Right atrium auricular region (tissue), 2 donors: ENCODE measurements at regions not wholly inside any gene's neighbourhood (a gene's known extent, or its start where the extent isn't known, plus 50 kb on each side); places are given as distances from the start of the nearest gene placed in this dataset.
"Not testable (repeated sequence)": the region's sequence is repeated elsewhere in the genome, so short reads cannot be mapped to it uniquely, and the experiment has no call there.

Experiments used
- DNase-seq: peaks from one replicate; pipeline ENCODE4 v3.0.0-alpha.2; 2019; ENCODE audit warnings: low spot score
- H3K27ac ChIP-seq, 2 donors: fragments of 200-600 bp; sonication (generic); 1 replicate in 1 of 2; 2 replicates in 1 of 2; pipeline ENCODE4 v1.5.1; 2016 to 2019
- H3K27me3 ChIP-seq, 2 donors: fragments of 200-600 bp; sonication (generic); one replicate each; pipeline versions ENCODE4 v1.5.1 to v1.6.0; 2017 to 2019
- H3K36me3 ChIP-seq: fragments of 200-600 bp; sonication (generic); one replicate; pipeline ENCODE4 v1.5.1; 2016
- H3K4me1 ChIP-seq, 2 donors: fragments of 200-600 bp; sonication (generic); one replicate each; pipeline versions ENCODE4 v1.5.1 to v1.6.0; 2017 to 2019
- H3K4me3 ChIP-seq, 2 donors: fragments of 200-600 bp; sonication (generic); 1 replicate in 1 of 2; 2 replicates in 1 of 2; pipeline ENCODE4 v1.5.1; 2017 to 2019; ENCODE audit warnings: mild to moderate bottlenecking in 1 of 2, moderate library complexity in 1 of 2
- H3K9me3 ChIP-seq, 2 donors: fragments of 200-600 bp; sonication (generic); one replicate each; pipeline ENCODE4 v1.5.1; 2019
- TF ChIP-seq, protein P1 (sequence below), 2 donors: fragments of 200-600 bp; sonication (generic); IDR thresholded peaks; one replicate each; pipeline ENCODE4 v1.5.1; 2019; ENCODE audit warnings: antibody characterized with exemption in 2 of 2

DNA sequence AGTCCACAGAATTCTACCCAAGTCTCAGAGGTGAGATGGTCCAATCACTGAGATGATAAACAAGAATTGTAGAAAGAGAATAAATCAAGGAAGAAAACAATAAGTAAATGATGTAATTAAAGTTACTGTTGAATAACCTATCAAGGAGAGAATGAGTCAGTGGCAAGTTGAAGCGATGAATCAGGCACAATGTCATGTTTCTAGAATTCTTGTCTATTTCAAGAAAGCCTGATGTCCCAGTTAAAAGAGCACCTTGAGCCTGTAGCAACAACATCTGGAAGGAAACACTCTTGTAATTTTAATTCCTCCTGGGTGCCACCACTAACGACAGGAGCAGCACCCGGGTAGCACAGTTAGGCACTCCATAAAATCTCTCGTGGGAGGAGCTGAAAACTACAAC lies 67.9 kb upstream of the SLC35C1 start:
- no peak overlapping the region for H3K4me3 ChIP-seq
- peaks cover 0 to 7% of the 10 kb centered on the region in 2 donors for H3K4me1 ChIP-seq
- no peaks in the 10 kb centered on the region for H3K36me3 ChIP-seq
- TF ChIP-seq, protein P1, sequence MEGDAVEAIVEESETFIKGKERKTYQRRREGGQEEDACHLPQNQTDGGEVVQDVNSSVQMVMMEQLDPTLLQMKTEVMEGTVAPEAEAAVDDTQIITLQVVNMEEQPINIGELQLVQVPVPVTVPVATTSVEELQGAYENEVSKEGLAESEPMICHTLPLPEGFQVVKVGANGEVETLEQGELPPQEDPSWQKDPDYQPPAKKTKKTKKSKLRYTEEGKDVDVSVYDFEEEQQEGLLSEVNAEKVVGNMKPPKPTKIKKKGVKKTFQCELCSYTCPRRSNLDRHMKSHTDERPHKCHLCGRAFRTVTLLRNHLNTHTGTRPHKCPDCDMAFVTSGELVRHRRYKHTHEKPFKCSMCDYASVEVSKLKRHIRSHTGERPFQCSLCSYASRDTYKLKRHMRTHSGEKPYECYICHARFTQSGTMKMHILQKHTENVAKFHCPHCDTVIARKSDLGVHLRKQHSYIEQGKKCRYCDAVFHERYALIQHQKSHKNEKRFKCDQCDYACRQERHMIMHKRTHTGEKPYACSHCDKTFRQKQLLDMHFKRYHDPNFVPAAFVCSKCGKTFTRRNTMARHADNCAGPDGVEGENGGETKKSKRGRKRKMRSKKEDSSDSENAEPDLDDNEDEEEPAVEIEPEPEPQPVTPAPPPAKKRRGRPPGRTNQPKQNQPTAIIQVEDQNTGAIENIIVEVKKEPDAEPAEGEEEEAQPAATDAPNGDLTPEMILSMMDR (IDR thresholded peaks at IDR 0.05) = no peak
- no peaks in the 10 kb centered on the region for H3K27me3 ChIP-seq
- DNase-seq = no peak
- H3K27ac ChIP-seq = no peak overlapping the region
- no peaks in the 10 kb centered on the region for H3K9me3 ChIP-seq

DNA sequence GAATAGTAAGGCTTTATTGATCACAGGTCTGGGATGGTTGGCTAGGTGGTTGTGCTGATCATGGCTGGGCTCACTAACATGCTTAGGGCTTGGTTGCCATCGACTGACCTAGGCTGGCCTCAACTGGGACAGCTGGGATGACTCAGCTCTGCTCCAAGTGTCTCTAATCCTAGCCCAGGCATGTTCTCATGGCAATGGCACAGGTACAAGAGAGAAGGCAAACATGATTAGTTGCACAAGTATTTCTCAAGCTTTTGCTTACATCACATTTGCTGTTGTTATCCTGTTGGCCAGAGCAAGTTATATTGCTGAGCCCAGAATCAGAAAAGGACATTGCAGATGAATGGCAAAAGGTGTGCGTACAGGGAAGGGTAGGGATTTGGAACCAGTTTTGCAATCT lies 68.5 kb upstream of the SLC35C1 start:
- Histone ChIP-seq H3K27me3 (no peaks in the 10 kb centered on the region), H3K27ac (no peak overlapping the region), H3K9me3 (no peaks in the 10 kb centered on the region), H3K4me3 (no peak overlapping the region), H3K36me3 (no peaks in the 10 kb centered on the region), H3K4me1 (peaks cover 0 to 7% of the 10 kb centered on the region in 2 donors)
- DNase-seq = peak; percentile 67
- TF ChIP-seq, protein P1 (IDR thresholded peaks at IDR 0.05) = no peak

DNA sequence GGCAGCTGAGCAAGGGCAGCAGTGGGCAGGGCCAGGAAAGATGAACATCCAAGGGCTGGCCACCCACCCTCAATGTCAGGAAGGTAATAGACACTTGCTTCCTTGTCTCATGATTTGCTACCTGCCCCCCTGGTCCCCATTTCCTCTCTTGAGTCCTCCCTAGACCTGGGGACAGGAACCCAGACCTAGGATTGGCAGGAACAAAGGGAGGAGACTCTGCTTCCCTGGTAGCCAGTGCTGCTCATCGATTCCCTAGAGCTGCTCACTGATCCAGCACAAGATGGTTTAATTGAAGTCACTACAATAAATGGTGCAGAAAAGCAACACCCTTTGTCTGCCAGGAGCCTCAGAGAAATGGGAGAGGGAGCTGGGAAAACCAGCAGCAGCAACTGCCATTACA lies 67.8 kb upstream of the CHST1 start:
- H3K36me3 ChIP-seq = no peaks in the 10 kb centered on the region
- no peaks in the 10 kb centered on the region for H3K27me3 ChIP-seq
- no peak overlapping the region for H3K4me3 ChIP-seq
- H3K27ac ChIP-seq = no peak overlapping the region
- no peaks in the 10 kb centered on the region for H3K9me3 ChIP-seq
- no peak for DNase-seq
- TF ChIP-seq, protein P1 (IDR thresholded peaks at IDR 0.05) = no peak
- no peaks in the 10 kb centered on the region for H3K4me1 ChIP-seq

DNA sequence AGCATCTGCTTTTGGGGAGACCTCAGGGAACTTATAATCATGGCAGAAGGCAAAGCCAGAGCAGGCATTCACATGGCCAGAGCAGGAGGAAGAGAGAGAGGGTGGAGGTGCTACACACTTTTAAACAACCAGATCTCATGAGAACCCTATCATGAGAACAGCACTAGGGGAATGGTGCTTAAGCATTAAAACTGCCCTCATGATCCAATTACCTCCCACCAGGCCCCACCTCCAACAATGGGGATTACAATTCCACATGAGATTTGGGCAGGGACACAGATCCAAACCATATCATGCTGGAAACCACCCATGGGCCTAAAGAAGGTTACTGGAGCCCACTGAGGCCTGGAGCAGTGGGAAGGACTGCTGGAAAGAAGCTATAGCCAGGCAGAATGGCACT lies 66.9 kb upstream of the CHST1 start:
- TF ChIP-seq, protein P1 (IDR thresholded peaks at IDR 0.05) = no peak
- Histone ChIP-seq H3K4me3 (no peak overlapping the region), H3K27ac (no peak overlapping the region), H3K27me3 (no peaks in the 10 kb centered on the region), H3K9me3 (no peaks in the 10 kb centered on the region), H3K4me1 (no peaks in the 10 kb centered on the region), H3K36me3 (no peaks in the 10 kb centered on the region)
- DNase-seq = no peak

DNA sequence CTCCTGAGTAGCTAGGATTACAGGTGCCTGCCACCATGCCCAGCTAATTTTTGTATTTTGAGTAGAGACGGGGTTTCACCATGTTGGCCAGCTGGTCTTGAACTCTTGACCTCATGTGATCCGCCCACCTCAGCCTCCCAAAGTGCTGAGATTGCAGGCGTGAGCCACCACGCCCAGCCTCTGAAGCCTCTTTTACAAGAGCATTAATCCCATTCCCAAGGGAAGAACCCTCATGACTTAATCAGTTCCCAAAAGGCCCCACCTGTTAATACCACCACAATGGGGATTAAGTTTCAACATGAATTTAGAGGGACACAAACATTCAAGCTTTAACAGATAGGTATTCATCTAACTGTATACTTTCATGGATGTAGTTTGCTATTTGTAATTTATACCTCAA lies 65.7 kb upstream of the CHST1 start:
- H3K9me3 ChIP-seq, DNase-seq, H3K27ac ChIP-seq, H3K4me1 ChIP-seq, H3K4me3 ChIP-seq, H3K36me3 ChIP-seq, H3K27me3 ChIP-seq: not testable (repeated sequence)

DNA sequence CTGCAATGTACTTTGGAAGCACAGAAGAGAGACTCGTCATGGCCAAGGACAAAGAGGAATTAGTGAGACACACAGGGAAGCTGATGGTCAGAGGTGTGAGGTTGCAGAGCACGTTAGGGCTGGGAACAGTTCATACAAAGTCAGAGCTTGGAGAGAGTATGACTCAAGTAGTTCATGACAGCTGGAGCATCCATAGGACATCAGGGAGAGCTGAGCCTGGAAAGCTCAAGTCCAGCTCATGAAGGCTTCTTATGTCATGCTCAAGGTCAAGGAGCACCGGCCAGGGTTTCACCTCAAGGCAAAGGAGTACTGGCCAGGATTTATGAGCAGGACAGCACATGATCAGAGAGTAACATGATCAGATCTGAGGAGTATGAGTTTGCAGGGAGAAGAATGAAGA lies 64.6 kb upstream of the CHST1 start:
- H3K9me3 ChIP-seq = no peaks in the 10 kb centered on the region
- peaks cover 0 to 11% of the 10 kb centered on the region in 2 donors for H3K4me1 ChIP-seq
- DNase-seq = no peak
- H3K27ac ChIP-seq = no peak overlapping the region
- TF ChIP-seq, protein P1 (IDR thresholded peaks at IDR 0.05) = no peak
- no peak overlapping the region for H3K4me3 ChIP-seq
- no peaks in the 10 kb centered on the region for H3K27me3 ChIP-seq
- no peaks in the 10 kb centered on the region for H3K36me3 ChIP-seq
